ENCODE measurements at regions not wholly inside any gene's neighbourhood (a gene's known extent, or its start where the extent isn't known, plus 50 kb on each side); places are given as distances from the start of the nearest gene placed in this dataset.
"Not testable (repeated sequence)": the region's sequence is repeated elsewhere in the genome, so short reads cannot be mapped to it uniquely, and the experiment has no call there.

DNA sequence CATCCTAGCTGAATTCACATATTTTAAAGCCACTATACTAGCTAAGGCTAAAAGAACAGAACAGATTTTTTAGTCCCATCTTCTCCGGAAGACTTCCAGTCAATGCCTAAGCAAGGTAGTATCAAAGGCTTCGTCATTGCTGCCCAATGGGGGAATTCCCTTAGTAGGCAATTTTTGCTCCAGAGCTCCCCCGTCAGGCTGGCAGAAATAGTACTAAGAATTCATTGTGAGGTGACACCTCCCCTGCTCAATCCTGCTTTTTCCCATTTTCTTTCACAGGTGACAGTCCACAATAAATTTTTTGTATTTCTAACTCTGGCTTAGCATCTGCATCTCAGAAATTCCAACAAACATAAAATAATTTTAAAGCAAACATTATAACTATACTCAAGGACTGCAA is 52.8 kb upstream of the SRSF6 start:
- no peak for DNase-seq

DNA sequence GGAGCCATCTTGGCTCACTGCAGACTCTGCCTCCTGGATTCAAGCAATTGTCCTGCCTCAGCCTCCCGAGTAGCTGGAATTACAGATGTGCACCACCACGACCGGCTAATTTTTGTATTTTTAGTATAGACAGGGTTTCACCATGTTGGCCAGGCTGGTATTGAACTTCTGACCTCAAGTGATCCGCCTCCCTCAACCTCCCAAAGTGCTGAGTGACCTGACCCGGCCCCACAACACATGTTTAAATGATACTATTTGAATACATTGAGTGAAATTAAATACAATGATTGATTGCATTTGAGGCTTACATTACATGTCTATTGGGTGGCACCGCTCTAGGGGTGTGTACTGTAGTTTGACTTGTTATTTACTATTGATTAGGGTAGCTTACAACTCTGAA is 56.8 kb upstream of the SRSF6 start:
- not testable (repeated sequence) for DNase-seq

DNA sequence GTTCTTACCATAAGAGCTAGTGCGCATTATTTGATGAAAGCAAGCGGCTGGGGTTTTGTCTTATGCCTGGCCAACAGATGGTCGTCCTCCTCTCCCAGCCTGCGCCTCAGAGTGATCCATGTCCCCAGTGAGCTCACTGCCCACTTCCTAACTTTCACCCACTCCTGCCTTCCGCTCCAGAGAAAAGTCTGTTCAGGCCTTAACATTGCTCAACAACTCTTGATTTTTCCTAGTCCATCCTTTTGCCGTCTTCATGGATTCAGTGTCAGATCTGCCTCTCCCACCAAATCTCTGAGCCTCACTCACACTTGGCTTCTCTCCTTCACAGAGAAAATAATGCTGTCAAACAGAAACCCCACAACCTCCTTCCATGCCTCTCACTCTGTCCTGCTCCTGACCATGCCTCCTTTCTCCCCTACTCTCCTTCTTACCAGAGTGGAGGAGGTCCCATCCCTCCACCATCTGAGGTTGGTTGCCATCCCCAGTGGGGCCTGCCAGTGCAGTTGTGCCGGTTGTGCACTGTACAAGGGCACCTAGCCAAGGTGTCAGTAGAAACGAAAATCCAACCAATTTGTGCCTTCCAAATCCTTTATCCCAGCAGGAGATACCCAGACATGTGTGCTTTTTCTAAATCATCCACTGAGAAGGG is 58.9 kb upstream of the SRSF6 start:
- DNase-seq, result no peak

DNA sequence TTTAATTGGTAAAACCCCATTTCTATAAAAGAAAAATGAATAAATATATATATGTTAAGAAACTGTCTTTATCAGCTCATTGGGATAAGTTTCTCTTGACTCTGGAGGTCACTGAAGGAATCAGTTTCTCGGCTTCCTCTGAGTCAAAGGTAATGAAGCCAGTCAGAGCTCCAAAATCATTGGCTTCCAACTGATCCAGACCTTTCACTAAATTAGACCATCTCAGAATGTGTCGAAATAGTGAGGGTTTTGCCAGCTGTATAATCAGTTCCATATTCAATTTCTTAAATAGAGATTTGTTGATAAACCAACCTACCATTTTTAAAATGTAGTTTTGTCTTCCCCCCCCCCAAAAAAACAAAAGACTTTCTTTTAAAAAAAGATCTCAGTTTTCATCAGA is 60.5 kb upstream of the SRSF6 start:
- DNase-seq, result no peak

DNA sequence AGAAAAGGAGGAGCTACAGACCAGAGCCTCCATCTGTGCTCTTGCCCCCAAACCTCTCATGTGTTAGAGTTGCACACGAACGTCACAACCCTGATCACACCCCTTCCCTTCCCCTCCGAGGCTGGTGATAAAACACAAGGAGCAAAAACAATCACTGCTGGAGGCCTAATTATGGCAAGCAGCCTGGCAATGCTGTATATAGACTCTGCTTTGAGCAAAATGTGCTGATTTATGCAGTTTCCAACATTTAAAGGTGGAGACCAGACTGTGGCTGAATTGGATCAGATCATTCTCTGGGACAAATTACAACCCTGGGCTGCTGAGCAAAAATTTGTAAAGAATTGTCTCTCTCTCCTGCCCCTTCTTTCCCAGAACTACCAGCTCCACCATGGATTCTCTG is 64.6 kb upstream of the SRSF6 start:
- no peak for DNase-seq

DNA sequence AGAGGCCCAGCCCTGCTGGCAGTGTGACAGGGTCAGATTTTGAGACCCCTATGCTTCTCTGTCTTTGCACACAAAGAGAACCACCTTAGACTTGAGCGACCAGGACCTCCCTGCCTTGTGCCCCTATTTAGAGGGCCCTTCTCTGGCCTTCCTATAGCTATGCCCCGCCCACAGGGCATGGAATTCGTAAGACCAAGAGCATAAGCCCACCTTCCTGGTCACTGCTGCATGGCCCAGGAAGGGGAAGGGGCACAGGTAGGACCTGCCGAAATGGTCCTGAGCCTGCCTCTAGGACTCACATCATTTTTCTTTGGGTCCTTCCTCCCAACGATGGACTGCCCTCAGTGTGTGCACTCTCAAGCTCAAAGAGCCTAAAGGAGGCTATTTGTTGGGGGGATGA is 65.1 kb upstream of the SRSF6 start:
- DNase-seq, result no peak

DNA sequence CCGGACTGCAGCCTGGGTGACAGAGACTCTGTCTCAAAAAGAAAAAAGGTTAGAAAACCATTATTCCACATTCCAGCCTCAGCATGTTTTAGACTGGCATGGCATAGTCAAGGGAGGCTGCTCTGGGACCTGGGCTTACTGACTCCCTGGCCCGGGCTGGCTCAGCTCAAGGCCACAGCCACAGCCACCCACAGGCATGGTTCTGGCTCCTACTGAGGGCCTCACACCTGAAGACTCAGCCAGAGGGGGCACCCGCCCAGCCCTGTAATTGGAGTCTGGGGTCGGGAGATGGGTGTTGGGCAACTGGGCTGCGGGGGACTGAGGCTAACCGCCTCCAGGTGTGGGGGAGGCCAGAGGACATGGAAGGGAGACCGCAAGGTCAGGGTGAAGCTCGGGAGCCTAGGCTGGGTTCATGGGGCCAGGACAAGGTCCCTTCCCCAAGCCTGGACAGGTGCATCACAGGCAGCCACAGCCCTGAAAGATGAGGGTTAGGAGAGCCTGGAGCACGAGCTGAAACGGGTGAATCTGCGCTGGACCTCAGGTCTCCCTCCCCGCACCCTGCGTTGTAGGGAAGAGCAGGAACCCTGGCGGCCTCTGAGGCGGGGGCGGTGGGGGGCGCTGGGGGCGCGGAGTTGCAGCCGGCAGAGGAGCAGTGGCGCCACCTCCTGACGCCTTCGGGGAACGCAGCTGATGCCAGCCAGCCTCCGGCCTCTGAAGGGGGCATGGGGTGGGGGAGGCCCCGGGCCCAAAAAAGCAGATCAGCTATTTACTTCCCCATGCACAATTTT is 67.7 kb upstream of the SRSF6 start:
- no peak for DNase-seq

DNA sequence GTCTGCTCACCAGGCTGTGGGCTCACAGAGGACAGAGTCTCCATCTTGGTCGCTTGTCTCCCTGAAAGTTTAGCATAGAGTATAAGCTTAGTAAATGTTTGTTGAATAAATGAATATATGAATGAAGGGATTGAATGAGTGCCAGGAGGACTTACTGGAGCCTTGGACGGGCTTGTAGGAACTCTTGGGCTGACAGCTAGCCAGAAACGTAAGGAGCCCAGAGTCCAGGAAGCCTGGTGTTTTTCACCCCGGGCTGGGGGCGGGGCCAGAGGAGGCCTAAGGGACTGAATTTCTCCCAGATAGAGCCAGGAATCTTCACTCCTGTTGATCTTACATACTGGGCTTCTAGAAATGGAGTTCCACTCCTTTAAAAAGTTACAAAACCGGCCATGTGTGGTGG is 68.5 kb upstream of the SRSF6 start:
- DNase-seq, result no peak

DNA sequence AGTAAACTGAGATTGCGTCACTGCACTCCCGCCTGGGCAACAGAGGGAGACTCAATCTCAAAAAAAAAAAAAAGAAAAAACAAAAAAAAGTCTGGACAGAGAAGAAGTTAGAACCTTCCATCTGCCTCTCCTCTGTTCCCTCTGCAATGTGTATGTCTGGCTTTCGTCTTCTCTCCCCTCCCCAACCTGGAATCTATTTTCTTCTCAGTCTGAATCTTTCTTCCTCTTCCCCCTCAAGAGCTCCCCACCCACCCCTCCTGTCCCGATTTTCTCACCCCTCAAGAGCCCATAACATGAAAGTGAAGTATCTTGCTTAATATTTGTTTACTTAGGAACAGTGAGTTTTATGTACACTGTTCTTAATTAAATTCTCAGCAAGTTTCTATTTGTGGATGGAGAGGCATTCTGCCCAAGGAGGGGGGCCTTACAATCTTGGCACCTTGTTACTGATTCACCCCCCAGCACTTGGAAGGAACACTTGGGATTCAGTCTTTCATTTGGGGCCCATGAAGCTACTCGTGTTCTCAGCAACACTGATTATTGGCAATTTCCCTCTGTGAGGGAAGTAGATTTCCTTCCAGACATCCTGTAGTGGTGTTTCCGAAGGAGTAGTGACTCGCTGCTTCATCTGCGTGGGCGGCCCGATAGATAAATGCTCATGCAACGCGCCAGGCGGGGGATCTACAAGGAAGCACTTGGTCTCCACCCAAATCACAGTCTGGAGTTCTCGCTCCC is 69.3 kb upstream of the SRSF6 start:
- DNase-seq, result no peak

DNA sequence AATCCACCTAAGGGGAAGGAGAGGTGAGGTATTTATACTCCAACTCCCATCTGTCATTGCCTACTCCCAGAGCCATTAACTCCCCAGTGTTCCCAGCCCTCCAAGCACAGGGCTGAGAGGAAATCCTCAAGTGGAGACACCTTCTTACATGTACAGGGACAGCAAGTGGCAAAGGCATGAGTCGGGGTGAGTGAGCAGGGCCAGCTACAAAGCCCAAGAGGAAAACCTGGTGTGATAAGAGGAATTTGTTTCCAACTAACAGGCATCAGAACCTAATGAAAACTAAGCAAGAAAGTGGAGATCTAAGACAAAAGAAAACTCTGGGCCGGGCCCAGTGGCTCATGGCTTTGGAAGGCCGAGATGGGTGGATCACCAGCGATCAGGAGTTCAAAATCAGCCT is 70.0 kb upstream of the SRSF6 start:
- DNase-seq, result no peak

DNA sequence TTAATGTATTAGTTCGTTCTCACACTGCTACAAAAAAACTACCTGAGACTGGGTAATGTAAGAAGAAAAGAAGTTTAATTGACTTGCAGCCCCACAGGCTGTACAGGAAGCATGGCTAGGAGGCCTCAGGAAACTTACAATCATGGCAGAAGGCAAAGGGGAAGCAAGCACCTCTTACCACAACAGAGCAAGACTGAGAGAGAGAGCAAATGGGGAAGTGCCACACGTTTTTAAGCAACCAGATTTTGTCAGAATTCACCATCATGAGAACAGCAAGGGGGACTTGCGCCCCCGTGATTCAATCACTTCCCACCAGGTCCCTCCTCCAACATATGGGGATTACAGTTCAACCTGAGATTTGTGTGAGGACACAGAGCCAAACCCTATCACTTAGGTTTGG is 70.8 kb upstream of the SRSF6 start:
- no peak for DNase-seq

DNA sequence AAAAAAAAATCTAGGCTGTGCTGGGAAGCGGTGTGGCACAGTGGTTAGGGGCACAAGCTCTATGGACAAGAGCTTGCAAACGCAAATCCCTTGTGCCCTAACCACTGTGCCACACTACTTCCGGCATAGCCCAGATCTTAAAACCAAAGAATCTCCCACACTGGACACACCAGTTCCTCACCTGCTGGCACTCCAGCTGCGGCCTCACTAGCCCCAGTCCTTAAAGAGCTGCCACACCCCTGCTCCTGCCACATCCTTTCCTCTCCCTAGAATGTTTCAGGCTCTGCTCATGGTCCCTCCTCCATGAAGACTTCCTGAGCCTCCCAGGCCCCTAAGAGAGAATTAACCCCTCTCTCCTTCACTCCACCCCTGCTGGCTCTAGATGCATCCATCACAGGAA is 71.8 kb upstream of the SRSF6 start:
- DNase-seq, result no peak

DNA sequence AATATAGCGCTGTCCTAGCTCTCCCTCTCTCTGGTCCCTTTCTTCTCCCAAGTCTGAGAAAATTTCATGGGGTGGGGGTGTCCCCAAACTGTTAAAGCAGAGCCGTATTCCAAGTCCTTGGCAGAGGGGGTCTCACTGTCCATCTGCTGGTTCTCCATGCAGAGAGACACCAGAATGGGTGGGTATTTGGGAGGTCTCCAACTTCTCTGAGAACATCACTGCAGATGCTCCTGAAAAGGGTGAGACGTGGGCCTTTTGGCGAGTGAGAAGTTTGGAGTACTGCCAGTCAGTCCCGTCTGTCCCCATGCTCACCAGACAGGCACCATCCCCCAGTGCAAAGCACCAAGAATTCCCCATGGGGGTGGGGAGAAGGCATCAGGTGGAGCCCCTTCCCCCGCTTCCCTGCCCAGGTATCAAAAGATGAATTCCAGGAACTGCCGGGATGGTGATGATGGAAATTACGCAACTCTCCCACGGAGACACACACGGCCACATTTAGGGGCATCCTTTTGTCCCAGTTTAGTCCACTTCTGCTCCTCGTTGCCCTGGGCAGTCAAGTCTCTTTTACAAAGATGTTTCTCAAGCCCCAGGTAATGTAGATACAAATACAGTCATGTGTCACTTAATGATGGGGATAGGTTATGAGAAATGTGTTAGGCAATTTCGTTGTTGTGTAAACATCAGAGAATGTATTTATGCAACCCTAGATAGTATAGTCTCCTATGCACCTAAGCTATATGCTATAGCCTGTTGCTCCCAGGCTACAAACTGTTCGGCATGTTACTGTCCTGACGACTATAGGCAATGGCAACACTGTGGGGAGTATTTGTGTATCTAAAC is 73.4 kb upstream of the SRSF6 start:
- DNase-seq, result no peak

DNA sequence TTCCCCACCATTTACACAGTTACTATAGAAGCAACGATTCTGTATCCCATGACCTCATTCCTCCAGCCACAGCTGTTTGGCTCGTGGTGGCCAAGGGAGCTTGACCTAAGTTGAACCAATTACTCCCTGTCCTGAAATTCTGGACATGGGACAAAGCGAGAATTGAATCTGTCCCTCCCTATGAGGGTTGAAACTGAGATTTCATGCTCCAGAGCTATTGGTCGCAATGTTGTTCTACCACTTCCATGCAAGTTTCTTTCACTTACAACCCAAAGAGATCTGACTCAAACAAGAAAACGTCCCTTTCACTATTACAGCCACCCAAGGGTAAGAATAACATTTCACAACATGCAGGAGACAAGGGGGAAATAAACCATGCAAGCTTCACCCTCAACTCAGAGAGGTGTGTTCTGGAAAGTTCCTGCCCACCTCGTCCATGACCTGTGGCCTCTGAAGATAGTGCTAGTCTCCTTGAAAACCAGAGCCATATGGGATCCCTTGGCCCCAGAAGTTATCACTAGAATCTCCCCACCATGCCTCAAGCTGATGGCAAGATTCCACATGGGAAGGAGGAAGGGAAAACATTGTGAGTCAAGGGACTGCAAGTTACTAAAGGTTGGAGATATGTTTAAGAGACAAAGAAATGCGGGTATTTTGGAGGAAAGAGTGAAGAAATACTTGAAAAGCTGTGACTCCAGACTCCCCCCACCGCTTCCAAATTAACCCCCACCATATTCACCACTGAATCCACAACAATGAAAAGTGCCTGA is 74.5 kb upstream of the SRSF6 start:
- no peak for DNase-seq

DNA sequence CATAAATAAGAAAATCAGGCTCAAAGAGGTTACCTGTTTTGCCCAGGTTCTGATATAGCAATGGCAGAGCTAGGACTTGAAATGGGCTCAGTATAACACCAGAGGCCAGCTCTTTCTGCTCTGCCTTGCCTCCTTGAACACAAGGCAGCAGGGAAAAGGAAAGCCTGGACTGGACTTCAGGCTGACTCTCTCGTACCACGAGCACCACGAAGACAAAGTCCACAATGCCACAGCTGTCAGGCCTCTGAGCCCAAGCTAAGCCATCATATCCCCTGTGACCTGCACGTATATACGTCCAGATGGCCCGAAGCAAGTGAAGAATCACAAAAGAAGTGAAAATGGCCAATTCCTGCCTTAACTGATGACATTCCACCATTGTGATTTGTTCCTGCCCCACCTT is 75.6 kb upstream of the SRSF6 start:
- DNase-seq, result not testable (repeated sequence)

DNA sequence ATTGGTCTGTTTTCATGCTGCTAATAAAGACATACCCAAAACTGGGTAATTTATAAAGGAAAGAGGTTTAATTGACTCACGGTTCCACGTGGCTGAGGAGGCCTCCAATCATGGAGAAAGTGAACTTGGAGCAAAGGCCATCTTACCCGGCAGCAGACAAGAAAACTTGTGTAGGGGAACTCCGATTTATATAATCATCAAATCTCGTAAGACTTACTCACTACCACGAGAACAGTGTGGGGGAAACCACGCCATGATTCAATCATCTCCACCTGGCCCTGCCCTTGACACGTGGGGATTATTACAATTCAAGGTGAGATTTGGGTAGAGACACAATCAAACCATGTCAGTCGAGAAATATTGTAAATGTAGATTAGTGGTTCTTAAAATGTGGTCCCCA is 76.2 kb upstream of the SRSF6 start:
- DNase-seq, result not testable (repeated sequence)

DNA sequence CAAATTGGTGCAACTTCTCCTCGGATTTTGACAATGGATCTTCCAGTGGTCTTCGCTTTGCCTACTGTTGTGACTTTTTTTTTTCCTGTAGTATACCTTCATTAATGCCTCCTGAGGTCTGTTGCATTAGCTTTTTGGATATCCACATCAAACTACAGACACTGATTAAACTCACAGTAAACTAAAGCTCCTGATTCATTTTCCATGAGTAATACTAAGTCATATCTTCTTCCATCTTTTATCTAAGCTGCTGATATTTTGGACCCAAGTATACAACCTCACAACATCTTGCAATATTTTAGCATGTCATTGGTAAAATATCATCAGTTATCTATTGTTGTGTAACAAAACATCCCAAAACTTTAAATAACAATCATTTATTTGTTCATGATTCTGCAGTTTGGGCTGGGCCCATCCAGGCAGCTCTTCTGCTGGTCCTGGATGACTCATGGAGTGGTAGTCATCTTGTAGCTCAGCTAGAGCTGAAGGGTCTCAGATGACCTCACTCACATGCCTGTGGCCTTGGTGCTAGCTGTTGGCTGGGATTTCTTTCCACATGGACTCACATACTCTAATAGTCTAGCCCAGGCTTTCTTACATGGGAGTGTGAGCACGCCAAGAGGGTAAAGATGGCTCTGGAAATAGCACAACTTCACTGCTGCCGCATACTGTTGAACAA is 78.3 kb upstream of the SRSF6 start:
- peak; percentile 72 for DNase-seq

DNA sequence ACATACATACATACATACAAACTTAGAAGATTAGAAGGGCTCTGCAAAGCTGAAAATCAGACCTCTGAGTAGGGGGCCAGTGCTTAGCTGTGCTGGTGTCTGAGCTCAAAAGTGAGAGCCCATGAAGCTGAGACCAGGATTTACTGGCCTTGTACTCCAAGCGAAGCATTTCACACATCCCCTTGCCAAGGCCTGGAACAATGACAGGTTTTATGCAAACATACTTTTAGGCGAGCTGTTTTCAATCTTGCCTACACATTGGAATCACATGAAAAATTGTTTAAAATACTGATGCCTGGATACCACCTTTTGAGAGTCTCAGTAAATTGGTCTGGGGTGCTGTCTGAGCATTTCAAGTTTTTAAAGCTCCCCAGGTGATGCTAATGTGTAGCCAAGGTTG is 80.9 kb upstream of the SRSF6 start:
- DNase-seq, result no peak

DNA sequence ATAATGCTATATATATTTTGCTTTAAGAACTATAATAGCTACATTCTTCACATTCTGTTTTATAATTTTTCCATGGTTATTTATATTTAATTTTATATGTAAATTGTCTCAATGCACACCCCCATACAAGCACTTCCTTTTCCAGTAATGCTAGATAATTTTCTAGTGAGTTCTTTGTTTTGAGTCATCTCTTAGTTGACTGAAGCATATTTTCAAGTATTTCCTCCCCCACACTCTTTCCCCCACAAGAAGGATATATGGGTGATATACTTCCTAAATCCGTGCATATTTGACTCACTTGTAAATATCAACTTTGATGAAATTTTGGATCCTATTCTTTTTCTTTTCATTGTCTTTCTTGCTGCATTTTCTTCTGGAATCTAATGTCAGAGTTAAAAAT is 82.1 kb upstream of the SRSF6 start:
- DNase-seq, result no peak

DNA sequence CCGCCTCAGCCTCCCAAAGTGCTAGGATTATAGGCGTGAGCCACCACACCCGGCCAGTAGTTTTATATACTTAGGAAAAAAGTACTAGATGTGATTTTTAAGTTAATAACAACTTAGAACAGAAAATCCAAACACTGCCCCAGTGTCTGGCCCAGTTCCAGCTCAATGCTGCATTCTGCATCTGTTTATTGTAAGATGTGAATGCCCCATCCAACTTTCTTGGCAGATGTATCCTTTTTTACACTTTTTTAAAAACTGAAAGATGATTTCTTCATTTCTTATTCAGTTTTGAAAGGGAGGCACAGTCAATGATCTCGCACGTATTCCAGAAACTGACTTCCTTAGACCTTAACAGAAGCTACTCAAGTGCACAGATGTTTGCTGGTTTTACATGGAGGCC is 85.6 kb upstream of the SRSF6 start:
- DNase-seq, result no peak

DNA sequence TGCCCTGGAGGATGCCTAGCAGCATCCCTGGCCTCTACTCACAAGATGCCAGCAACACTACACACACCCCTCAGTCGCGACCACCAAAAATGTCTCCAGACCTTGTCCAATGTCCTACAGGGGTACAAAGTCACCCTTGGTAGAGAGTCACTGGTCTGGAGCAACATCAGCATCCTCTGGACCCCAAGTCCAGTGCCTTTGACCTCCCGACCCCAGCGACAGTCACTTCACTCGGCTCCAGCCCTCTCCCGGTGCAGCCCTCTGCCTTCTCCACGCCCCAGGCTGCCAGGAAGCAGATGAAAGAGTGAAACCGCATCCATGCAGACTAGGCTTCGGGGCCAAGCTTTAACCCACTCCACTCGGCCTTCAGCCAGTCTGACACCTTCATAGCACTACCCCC is 92.0 kb upstream of the SRSF6 start:
- no peak for DNase-seq

DNA sequence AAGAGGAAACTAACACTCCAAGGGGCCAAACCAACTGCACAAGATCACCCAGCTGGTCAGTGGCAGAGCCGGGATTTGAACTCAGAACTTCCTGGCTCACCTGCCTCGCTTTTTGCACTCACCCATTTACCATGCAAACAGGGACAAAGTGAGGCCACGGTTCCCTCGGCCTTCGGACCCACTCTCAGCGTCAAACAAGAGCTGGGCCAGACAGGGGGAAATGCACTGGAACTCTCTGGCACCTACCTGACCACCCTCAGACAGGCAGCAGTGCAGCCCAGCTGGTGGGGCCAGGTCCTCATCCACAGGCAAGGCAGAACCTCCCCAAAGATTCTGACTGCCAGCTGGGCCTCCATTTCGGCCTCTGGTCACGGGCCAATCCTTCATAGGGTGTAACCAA is 93.7 kb upstream of the SRSF6 start:
- no peak for DNase-seq
